ENCODE measurements at regions not wholly inside any gene's neighbourhood (a gene's known extent, or its start where the extent isn't known, plus 50 kb on each side); places are given as distances from the start of the nearest gene placed in this dataset.

GRCh38 chr18:70400476-70400875 lies 111.6 kb downstream of the SOCS6 start:
- TF ChIP-seq CTCF (IDR thresholded peaks at IDR 0.05), result no peak
- H4K20me1 ChIP-seq (ENCODE audit: insufficient read depth, low read length), result no peaks in the 10 kb centered on the region
- H3K9ac ChIP-seq (ENCODE audit: insufficient read depth, low read length, poor library complexity, severe bottlenecking), result no peak overlapping the region
- DNase-seq, result no peak
- WGBS (ENCODE audit: insufficient coverage), result 100% methylated on average over 1 of the region's 6 CpGs
- H3K27ac ChIP-seq (ENCODE audit: low read depth in 1 of 2, low read length in 2 of 2), result no peak overlapping the region
- no peaks in the 10 kb centered on the region for H3K79me2 ChIP-seq (ENCODE audit: insufficient read depth, low read length)
- H3K4me3 ChIP-seq (replicated peaks in 1 of 3; ENCODE audit: low read depth in 2 of 3, low read length in 3 of 3), result no peak overlapping the region
- no peak overlapping the region for H2AFZ ChIP-seq (ENCODE audit: insufficient read depth, low read depth, low read length, poor library complexity, severe bottlenecking)
- H3K27me3 ChIP-seq (ENCODE audit: control insufficient read depth in 2 of 2, insufficient read depth in 2 of 2, low read length in 2 of 2), result no peaks in the 10 kb centered on the region
- no peaks in the 10 kb centered on the region for H3K4me1 ChIP-seq (ENCODE audit: control insufficient read depth in 1 of 2, insufficient read depth in 2 of 2, low read length in 2 of 2)
- H3K36me3 ChIP-seq (replicated peaks in 1 of 2; ENCODE audit: control insufficient read depth in 1 of 2, insufficient read depth in 2 of 2, low read length in 2 of 2), result no peaks in the 10 kb centered on the region
- H3K9me3 Mint-ChIP-seq, result no peaks in the 10 kb centered on the region
- no peak overlapping the region for H3K4me3 Mint-ChIP-seq
- no peak overlapping the region for H3K27ac Mint-ChIP-seq
- no peaks in the 10 kb centered on the region for H3K36me3 Mint-ChIP-seq
- H3K4me2 ChIP-seq (replicated peaks; ENCODE audit: extremely low read depth, low read length, poor library complexity, severe bottlenecking), result no peak overlapping the region
- no peaks in the 10 kb centered on the region for H3K9me3 ChIP-seq (replicated peaks in 1 of 2; ENCODE audit: control insufficient read depth in 1 of 2, insufficient read depth in 1 of 2, low read length in 2 of 2)
- intact Hi-C loops (cut with micrococcal nuclease), result no loop called here
- H3K4me1 Mint-ChIP-seq, result no peaks in the 10 kb centered on the region
- H3K27me3 Mint-ChIP-seq (ENCODE audit: low read depth in 3 of 3), result peaks cover 0 to 4% (median 3%) of the 10 kb centered on the region in 3 donors

- intact Hi-C loops (cut with micrococcal nuclease), result no loop called here
- Mint-ChIP-seq H3K27me3 (ENCODE audit: low read depth in 3 of 3) (peaks cover 0 to 4% (median 3%) of the 10 kb centered on the region in 3 donors), H3K27ac (no peak overlapping the region), H3K4me1 (no peaks in the 10 kb centered on the region), H3K4me3 (no peak overlapping the region), H3K9me3 (peaks cover 0 to 9% (median 0%) of the 10 kb centered on the region in 7 donors), H3K36me3 (no peaks in the 10 kb centered on the region)
- H4K20me1 ChIP-seq (ENCODE audit: insufficient read depth, low read length), result no peaks in the 10 kb centered on the region
- H2AFZ ChIP-seq (ENCODE audit: insufficient read depth, low read depth, low read length, poor library complexity, severe bottlenecking), result no peak overlapping the region
- no CpG with 5 or more reads among the region's 1 CpG for WGBS (ENCODE audit: insufficient coverage)
- no peak overlapping the region for H3K4me3 ChIP-seq (replicated peaks in 1 of 3; ENCODE audit: low read depth in 2 of 3, low read length in 3 of 3)
- H3K27ac ChIP-seq (ENCODE audit: low read depth in 1 of 2, low read length in 2 of 2), result no peak overlapping the region
- H3K36me3 ChIP-seq (replicated peaks in 1 of 2; ENCODE audit: control insufficient read depth in 1 of 2, insufficient read depth in 2 of 2, low read length in 2 of 2), result no peaks in the 10 kb centered on the region
- no peaks in the 10 kb centered on the region for H3K27me3 ChIP-seq (ENCODE audit: control insufficient read depth in 2 of 2, insufficient read depth in 2 of 2, low read length in 2 of 2)
- no peaks in the 10 kb centered on the region for H3K79me2 ChIP-seq (ENCODE audit: insufficient read depth, low read length)
- H3K4me1 ChIP-seq (ENCODE audit: control insufficient read depth in 1 of 2, insufficient read depth in 2 of 2, low read length in 2 of 2), result no peaks in the 10 kb centered on the region
- no peak overlapping the region for H3K9ac ChIP-seq (ENCODE audit: insufficient read depth, low read length, poor library complexity, severe bottlenecking)
- DNase-seq, result no peak
- H3K9me3 ChIP-seq (replicated peaks in 1 of 2; ENCODE audit: control insufficient read depth in 1 of 2, insufficient read depth in 1 of 2, low read length in 2 of 2), result peaks cover 0 to 4% of the 10 kb centered on the region in 2 donors
- no peak for TF ChIP-seq CTCF (IDR thresholded peaks at IDR 0.05)
- H3K4me2 ChIP-seq (replicated peaks; ENCODE audit: extremely low read depth, low read length, poor library complexity, severe bottlenecking), result no peak overlapping the region
These were observed 109.2 kb downstream of the SOCS6 start for GRCh38 chr18:70398076-70398475.

Measured in CD14-positive monocyte (primary cell).